ENCODE measurements at regions not wholly inside any gene's neighbourhood (a gene's known extent, or its start where the extent isn't known, plus 50 kb on each side); places are given as distances from the start of the nearest gene placed in this dataset.

- peak overlapping the region; percentile 85 for H2AFZ ChIP-seq (ENCODE audit: low read depth, low read length)
- FAIRE-seq (no peak), DNase-seq (ENCODE audit: low read depth) (peak; percentile 42)
- Mint-ChIP-seq H3K27me3 (ENCODE audit: low read depth, unreplicated experiment) (no peaks in the 10 kb centered on the region), H3K4me3 (ENCODE audit: unreplicated experiment) (no peak overlapping the region), H3K36me3 (ENCODE audit: low read depth, unreplicated experiment) (no peaks in the 10 kb centered on the region), H3K9me3 (ENCODE audit: unreplicated experiment) (no peaks in the 10 kb centered on the region), H3K27ac (ENCODE audit: unreplicated experiment) (no peak overlapping the region), H3K4me1 (ENCODE audit: low read depth, unreplicated experiment) (no peaks in the 10 kb centered on the region)
- no peak overlapping the region for H3K9ac ChIP-seq (ENCODE audit: low read length)
- no peaks in the 10 kb centered on the region for H3K9me3 ChIP-seq (ENCODE audit: insufficient read depth, low read depth, low read length)
- H3K4me3 ChIP-seq (ENCODE audit: insufficient read depth, low read depth, low read length) = no peak overlapping the region
- peak overlapping the region; percentile 36 for H3K27ac ChIP-seq (ENCODE audit: low read depth, low read length)
- H3K4me1 ChIP-seq (ENCODE audit: insufficient read depth, low read length) = peaks cover 11% of the 10 kb centered on the region
- no peaks in the 10 kb centered on the region for H3K79me2 ChIP-seq (ENCODE audit: insufficient read depth, low read length)
- TF ChIP-seq EZH2 (IDR thresholded peaks at IDR 0.05; ENCODE audit: insufficient read depth, low read length) (no peak), CTCF (IDR thresholded peaks at IDR 0.05; ENCODE audit: insufficient read depth, low read depth, low read length) (no peak)
- H3K27me3 ChIP-seq (ENCODE audit: insufficient read depth, low read length) = no peaks in the 10 kb centered on the region
- no peaks in the 10 kb centered on the region for H4K20me1 ChIP-seq (ENCODE audit: insufficient read depth, low read length)
- no peaks in the 10 kb centered on the region for H3K36me3 ChIP-seq (ENCODE audit: insufficient read depth, low read length)
- H3K4me2 ChIP-seq (ENCODE audit: low read length) = peak overlapping the region; percentile 43
These were observed 70.9 kb downstream of the HHEX start for GRCh38 chr10:92760609-92761008.

DNA sequence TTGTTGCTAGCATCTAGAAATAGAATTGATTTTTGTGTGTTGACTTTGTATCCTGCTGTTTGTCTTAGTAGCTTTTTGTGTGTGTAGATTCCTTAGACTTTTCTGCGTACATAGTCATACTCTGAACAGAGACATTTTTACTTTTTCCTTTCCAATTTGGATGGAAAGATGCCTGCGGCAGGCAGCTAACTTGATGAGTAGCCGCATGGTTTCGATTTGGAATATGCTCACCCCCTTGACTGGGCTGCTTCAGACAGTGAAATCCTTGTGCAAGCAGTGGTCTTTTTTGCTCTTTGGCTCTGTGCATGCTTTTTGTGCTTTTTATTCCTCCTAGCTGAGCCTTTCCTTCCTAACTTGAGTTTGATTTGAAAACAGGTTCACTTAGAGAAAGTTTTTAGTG, 71.8 kb downstream of the HHEX start:
- H3K79me2 ChIP-seq (ENCODE audit: insufficient read depth, low read length) = no peaks in the 10 kb centered on the region
- TF ChIP-seq EZH2 (IDR thresholded peaks at IDR 0.05; ENCODE audit: insufficient read depth, low read length) (no peak), CTCF (IDR thresholded peaks at IDR 0.05; ENCODE audit: insufficient read depth, low read depth, low read length) (no peak)
- H4K20me1 ChIP-seq (ENCODE audit: insufficient read depth, low read length) = no peaks in the 10 kb centered on the region
- H3K4me3 ChIP-seq (ENCODE audit: insufficient read depth, low read depth, low read length) = no peak overlapping the region
- no peaks in the 10 kb centered on the region for H3K9me3 ChIP-seq (ENCODE audit: insufficient read depth, low read depth, low read length)
- H3K4me1 ChIP-seq (ENCODE audit: insufficient read depth, low read length) = peaks cover 9% of the 10 kb centered on the region
- Mint-ChIP-seq H3K9me3 (ENCODE audit: unreplicated experiment) (no peaks in the 10 kb centered on the region), H3K4me3 (ENCODE audit: unreplicated experiment) (no peak overlapping the region), H3K27ac (ENCODE audit: unreplicated experiment) (no peak overlapping the region), H3K4me1 (ENCODE audit: low read depth, unreplicated experiment) (no peaks in the 10 kb centered on the region), H3K36me3 (ENCODE audit: low read depth, unreplicated experiment) (no peaks in the 10 kb centered on the region), H3K27me3 (ENCODE audit: low read depth, unreplicated experiment) (no peaks in the 10 kb centered on the region)
- H3K36me3 ChIP-seq (ENCODE audit: insufficient read depth, low read length) = no peaks in the 10 kb centered on the region
- DNase-seq (ENCODE audit: low read depth) (no peak), FAIRE-seq (no peak)
- no peak overlapping the region for H3K4me2 ChIP-seq (ENCODE audit: low read length)
- H3K27me3 ChIP-seq (ENCODE audit: insufficient read depth, low read length) = no peaks in the 10 kb centered on the region
- H3K27ac ChIP-seq (ENCODE audit: low read depth, low read length) = no peak overlapping the region
- H2AFZ ChIP-seq (ENCODE audit: low read depth, low read length) = no peak overlapping the region
- no peak overlapping the region for H3K9ac ChIP-seq (ENCODE audit: low read length)

- FAIRE-seq = no peak
- H3K9me3 Mint-ChIP-seq (ENCODE audit: unreplicated experiment) = no peaks in the 10 kb centered on the region
- Histone ChIP-seq H3K79me2 (ENCODE audit: insufficient read depth, low read length) (no peaks in the 10 kb centered on the region), H3K27me3 (ENCODE audit: insufficient read depth, low read length) (peaks cover 3% of the 10 kb centered on the region), H3K9me3 (ENCODE audit: insufficient read depth, low read depth, low read length) (no peaks in the 10 kb centered on the region), H3K9ac (ENCODE audit: low read length) (no peak overlapping the region), H4K20me1 (ENCODE audit: insufficient read depth, low read length) (no peaks in the 10 kb centered on the region), H2AFZ (ENCODE audit: low read depth, low read length) (no peak overlapping the region), H3K4me1 (ENCODE audit: insufficient read depth, low read length) (peaks cover 6% of the 10 kb centered on the region), H3K36me3 (ENCODE audit: insufficient read depth, low read length) (no peaks in the 10 kb centered on the region), H3K4me3 (ENCODE audit: insufficient read depth, low read depth, low read length) (no peak overlapping the region), H3K27ac (ENCODE audit: low read depth, low read length) (no peak overlapping the region), H3K4me2 (ENCODE audit: low read length) (no peak overlapping the region)
- no peak for DNase-seq (ENCODE audit: low read depth)
- no peak overlapping the region for H3K27ac Mint-ChIP-seq (ENCODE audit: unreplicated experiment)
- no peaks in the 10 kb centered on the region for H3K36me3 Mint-ChIP-seq (ENCODE audit: low read depth, unreplicated experiment)
- H3K4me3 Mint-ChIP-seq (ENCODE audit: unreplicated experiment) = no peak overlapping the region
- no peaks in the 10 kb centered on the region for H3K27me3 Mint-ChIP-seq (ENCODE audit: low read depth, unreplicated experiment)
- H3K4me1 Mint-ChIP-seq (ENCODE audit: low read depth, unreplicated experiment) = no peaks in the 10 kb centered on the region
- TF ChIP-seq CTCF (IDR thresholded peaks at IDR 0.05; ENCODE audit: insufficient read depth, low read depth, low read length) (no peak), EZH2 (IDR thresholded peaks at IDR 0.05; ENCODE audit: insufficient read depth, low read length) (no peak)
These were observed 73.9 kb downstream of the HHEX start for GRCh38 chr10:92763634-92764155.
